Omental fat pad (tissue), 3 donors: ENCODE measurements at regions not wholly inside any gene's neighbourhood (a gene's known extent, or its start where the extent isn't known, plus 50 kb on each side); places are given as distances from the start of the nearest gene placed in this dataset.

Source experiments
- ATAC-seq: fragments of 150-250 bp; one replicate; pipeline ENCODE4 v1.9.1; 2016; ENCODE audit warnings: mild to moderate bottlenecking, moderate library complexity; ENCODE audit not compliant: low FRiP score
- DNase-seq: peaks from one replicate; pipeline ENCODE4 v3.0.0-alpha.2; 2019; ENCODE audit warnings: low spot score
- CTCF ChIP-seq, 3 donors: fragments of 450-650 bp; IDR thresholded peaks; one replicate each; pipeline ENCODE4 v1.5.1; 2016 to 2017; ENCODE audit warnings: antibody characterized with exemption in 3 of 3, mild to moderate bottlenecking in 3 of 3, moderate library complexity in 2 of 3

GRCh38 chr3:115357456-115357855 lies 210.4 kb upstream of the ZBTB20 start:
- ATAC-seq (no peak), DNase-seq (no peak)
- no peak for TF ChIP-seq CTCF (IDR thresholded peaks at IDR 0.05)

- DNase-seq (no peak), ATAC-seq (peak; percentile 28)
- TF ChIP-seq CTCF (IDR thresholded peaks at IDR 0.05) = no peak
Observed at GRCh38 chr3:115359536-115359935, 212.4 kb upstream of the ZBTB20 start.

GRCh38 chr3:115361806-115362205 lies 214.7 kb upstream of the ZBTB20 start:
- no peak for TF ChIP-seq CTCF (IDR thresholded peaks at IDR 0.05)
- ATAC-seq = no peak
- DNase-seq = no peak

GRCh38 chr3:115363071-115363470 lies 216.0 kb upstream of the ZBTB20 start:
- ATAC-seq (no peak), DNase-seq (no peak)
- no peak for TF ChIP-seq CTCF (IDR thresholded peaks at IDR 0.05)

- DNase-seq (no peak), ATAC-seq (no peak)
- no peak for TF ChIP-seq CTCF (IDR thresholded peaks at IDR 0.05)
Observed at GRCh38 chr3:115369021-115369420, 221.9 kb upstream of the ZBTB20 start.

GRCh38 chr3:115375362-115375761 lies 228.3 kb upstream of the ZBTB20 start:
- DNase-seq (no peak), ATAC-seq (no peak)
- TF ChIP-seq CTCF (IDR thresholded peaks at IDR 0.05) = no peak

GRCh38 chr3:115380883-115381572 lies 233.9 kb upstream of the ZBTB20 start:
- no peak for ATAC-seq
- no peak for TF ChIP-seq CTCF (IDR thresholded peaks at IDR 0.05)
- DNase-seq = no peak
